OCI-LY3 (cell line): ENCODE measurements at regions not wholly inside any gene's neighbourhood (a gene's known extent, or its start where the extent isn't known, plus 50 kb on each side); places are given as distances from the start of the nearest gene placed in this dataset.
"Not testable (repeated sequence)": the region's sequence is repeated elsewhere in the genome, so short reads cannot be mapped to it uniquely, and the experiment has no call there.

Experiments
- H2AFZ ChIP-seq: fragments of 200-600, 300-600 bp; shearing (Covaris generic); 2 replicates; pipeline ENCODE4 v1.6.0; 2014; ENCODE audit warnings: antibody characterized with exemption, low read depth, low read length
- H3K27ac ChIP-seq: fragments of 200-600, 300-600 bp; sonication (generic); 2 replicates; pipeline ENCODE4 v1.5.1; 2014; ENCODE audit warnings: mild to moderate bottlenecking, low read length, moderate library complexity, mixed read lengths
- H3K27me3 ChIP-seq: fragments of 200-600, 300-600 bp; sonication (generic); 2 replicates; pipeline ENCODE4 v1.6.1; 2014; ENCODE audit warnings: low read depth, low read length, mixed read lengths
- H3K36me3 ChIP-seq: fragments of 200-600, 300-600 bp; sonication (generic); replicated peaks from 2 replicates; pipeline ENCODE3; 2014; ENCODE audit warnings: low read depth, low read length, mixed read lengths
- H3K4me1 ChIP-seq: fragments of 300-600, 200-600 bp; sonication (generic); 2 replicates; pipeline ENCODE4 v1.6.1; 2014; ENCODE audit warnings: low read length, mixed read lengths
- H3K4me2 ChIP-seq: fragments of 200-600, 300-600 bp; sonication (generic); 2 replicates; pipeline ENCODE4 v1.6.1; 2014; ENCODE audit warnings: low read length, mixed read lengths
- H3K4me3 ChIP-seq: fragments of 300-600, 200-600 bp; sonication (generic); 2 replicates; pipeline ENCODE4 v1.5.1; 2014; ENCODE audit warnings: antibody characterized with exemption, mild to moderate bottlenecking, low read length, moderate library complexity
- H3K79me2 ChIP-seq: fragments of 300-600, 200-600 bp; shearing (Covaris generic); 2 replicates; pipeline ENCODE4 v1.6.1; 2014; ENCODE audit warnings: mild to moderate bottlenecking, low read length, mixed read lengths
- H3K9ac ChIP-seq: fragments of 300-600, 200-600 bp; shearing (Covaris generic); 2 replicates; pipeline ENCODE4 v1.6.0; 2014; ENCODE audit warnings: mild to moderate bottlenecking, low read length, moderate library complexity
- H3K9me3 ChIP-seq: fragments of 200-600, 300-600 bp; shearing (Covaris generic); 2 replicates; pipeline ENCODE4 v1.6.1; 2014; ENCODE audit warnings: low read length, mixed read lengths; ENCODE audit not compliant: insufficient read depth
- H4K20me1 ChIP-seq: fragments of 200-600, 300-600 bp; sonication (generic); 2 replicates; pipeline ENCODE4 v1.6.1; 2016; ENCODE audit warnings: low read length, mixed read lengths; ENCODE audit not compliant: insufficient read depth
- EZH2phosphoT487 ChIP-seq: fragments of 200-600 bp; shearing (Covaris generic); IDR thresholded peaks from 2 replicates; pipeline ENCODE4 v1.6.1; 2018; ENCODE audit warnings: antibody characterized with exemption, mixed run types, low read depth
- TF ChIP-seq, protein P1 (sequence below): fragments of 200-600, 300-600 bp; sonication (generic); IDR thresholded peaks from 2 replicates; pipeline ENCODE4 v1.5.1; 2014; ENCODE audit warnings: antibody characterized with exemption, low read length, low read depth

DNA sequence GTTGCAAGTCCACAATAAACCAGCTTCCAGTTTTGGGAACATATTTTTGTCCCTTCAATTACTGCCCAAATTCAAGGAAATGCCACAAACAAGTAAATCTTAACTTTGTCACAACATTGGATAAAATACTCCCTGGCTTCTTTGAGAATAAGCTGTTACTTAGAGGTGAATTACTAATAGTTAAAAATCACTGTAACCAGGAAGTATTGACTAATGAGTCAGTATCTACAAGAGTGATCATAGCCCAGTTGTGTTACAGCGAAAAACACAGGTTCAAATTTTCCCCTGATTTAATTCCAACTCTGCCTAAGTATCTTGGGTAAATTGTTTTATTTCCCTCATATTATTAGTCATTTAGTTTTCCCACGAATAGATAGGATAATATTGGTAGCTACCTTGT is 291.2 kb upstream of the PPARGC1A start:
- no peaks in the 10 kb centered on the region for H3K79me2 ChIP-seq
- TF ChIP-seq EZH2phosphoT487: no peak
- TF ChIP-seq, protein P1, sequence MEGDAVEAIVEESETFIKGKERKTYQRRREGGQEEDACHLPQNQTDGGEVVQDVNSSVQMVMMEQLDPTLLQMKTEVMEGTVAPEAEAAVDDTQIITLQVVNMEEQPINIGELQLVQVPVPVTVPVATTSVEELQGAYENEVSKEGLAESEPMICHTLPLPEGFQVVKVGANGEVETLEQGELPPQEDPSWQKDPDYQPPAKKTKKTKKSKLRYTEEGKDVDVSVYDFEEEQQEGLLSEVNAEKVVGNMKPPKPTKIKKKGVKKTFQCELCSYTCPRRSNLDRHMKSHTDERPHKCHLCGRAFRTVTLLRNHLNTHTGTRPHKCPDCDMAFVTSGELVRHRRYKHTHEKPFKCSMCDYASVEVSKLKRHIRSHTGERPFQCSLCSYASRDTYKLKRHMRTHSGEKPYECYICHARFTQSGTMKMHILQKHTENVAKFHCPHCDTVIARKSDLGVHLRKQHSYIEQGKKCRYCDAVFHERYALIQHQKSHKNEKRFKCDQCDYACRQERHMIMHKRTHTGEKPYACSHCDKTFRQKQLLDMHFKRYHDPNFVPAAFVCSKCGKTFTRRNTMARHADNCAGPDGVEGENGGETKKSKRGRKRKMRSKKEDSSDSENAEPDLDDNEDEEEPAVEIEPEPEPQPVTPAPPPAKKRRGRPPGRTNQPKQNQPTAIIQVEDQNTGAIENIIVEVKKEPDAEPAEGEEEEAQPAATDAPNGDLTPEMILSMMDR: no peak
- no peak overlapping the region for H3K9ac ChIP-seq
- no peaks in the 10 kb centered on the region for H3K36me3 ChIP-seq
- H3K27ac ChIP-seq: no peak overlapping the region
- no peaks in the 10 kb centered on the region for H3K9me3 ChIP-seq
- no peaks in the 10 kb centered on the region for H3K4me1 ChIP-seq
- no peak overlapping the region for H3K4me3 ChIP-seq
- H3K27me3 ChIP-seq: peaks cover 6% of the 10 kb centered on the region; the same call in 1 of the 2 replicates
- no peaks in the 10 kb centered on the region for H4K20me1 ChIP-seq
- H2AFZ ChIP-seq: no peak overlapping the region
- H3K4me2 ChIP-seq: no peak overlapping the region

DNA sequence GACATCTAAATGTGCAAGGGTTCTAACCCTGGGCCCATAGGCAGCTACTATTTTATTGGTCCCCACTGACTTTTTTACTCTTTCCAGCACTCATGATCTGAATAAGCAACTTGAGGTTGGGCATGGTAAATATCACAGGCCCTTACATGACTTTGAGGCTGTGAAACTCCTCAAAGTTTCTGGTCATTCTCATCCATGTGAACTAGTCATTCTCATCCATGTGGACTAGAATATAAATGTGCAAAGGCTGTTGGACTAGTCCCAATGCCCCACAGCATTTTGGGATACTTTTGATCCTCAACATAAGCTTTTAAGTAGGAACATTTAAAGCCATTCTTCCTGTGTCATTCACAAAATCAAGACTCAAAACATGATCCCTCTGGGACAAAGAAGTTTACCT is 290.7 kb upstream of the PPARGC1A start:
- Histone ChIP-seq H3K4me1 (no peaks in the 10 kb centered on the region), H3K36me3 (no peaks in the 10 kb centered on the region), H3K4me2 (no peak overlapping the region), H3K9ac (no peak overlapping the region), H3K4me3 (no peak overlapping the region), H3K9me3 (no peaks in the 10 kb centered on the region), H3K79me2 (no peaks in the 10 kb centered on the region), H3K27me3 (peaks cover 6% of the 10 kb centered on the region; the same call in 1 of the 2 replicates), H4K20me1 (no peaks in the 10 kb centered on the region), H3K27ac (no peak overlapping the region), H2AFZ (no peak overlapping the region)
- TF ChIP-seq EZH2phosphoT487: no peak
- TF ChIP-seq, protein P1: no peak

DNA sequence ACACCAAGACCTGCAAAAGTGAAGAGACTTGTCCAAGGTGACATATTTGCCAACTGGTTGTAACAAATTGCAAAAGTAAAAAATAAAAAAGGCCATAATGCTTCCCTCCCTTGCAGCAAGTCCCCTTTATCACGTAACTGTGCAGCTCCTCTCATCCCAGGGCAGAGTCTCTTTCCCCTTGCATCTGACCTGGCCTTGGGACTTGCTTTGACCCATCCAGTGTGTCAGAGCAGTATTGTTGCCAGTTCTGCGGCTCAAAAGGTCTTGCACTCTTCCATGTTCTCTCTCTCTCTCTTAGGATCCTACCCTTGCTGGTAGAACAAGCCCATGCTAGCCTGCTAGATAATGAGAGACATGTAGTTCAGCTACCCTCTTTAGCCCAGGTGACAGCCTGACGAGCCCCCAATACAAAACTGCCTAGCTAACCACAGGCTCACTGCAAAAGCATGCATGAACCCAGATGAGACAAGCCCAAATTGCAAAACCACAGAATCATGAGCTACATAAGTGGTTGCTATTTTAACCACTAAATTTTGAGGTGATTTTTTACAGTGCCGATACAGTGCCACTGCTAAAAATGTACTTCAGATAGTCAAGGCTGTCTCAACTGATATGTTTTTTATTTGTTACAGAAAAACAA is 289.5 kb upstream of the PPARGC1A start:
- H3K36me3 ChIP-seq: no peaks in the 10 kb centered on the region
- H3K27ac ChIP-seq: no peak overlapping the region
- no peaks in the 10 kb centered on the region for H3K4me1 ChIP-seq
- no peak overlapping the region for H3K4me3 ChIP-seq
- TF ChIP-seq EZH2phosphoT487: no peak
- TF ChIP-seq, protein P1: no peak
- H4K20me1 ChIP-seq: no peaks in the 10 kb centered on the region
- no peak overlapping the region for H2AFZ ChIP-seq
- H3K27me3 ChIP-seq: peaks cover under 1% of the 10 kb centered on the region; the same call in 1 of the 2 replicates
- H3K4me2 ChIP-seq: no peak overlapping the region
- no peaks in the 10 kb centered on the region for H3K79me2 ChIP-seq
- H3K9me3 ChIP-seq: no peaks in the 10 kb centered on the region
- H3K9ac ChIP-seq: no peak overlapping the region

DNA sequence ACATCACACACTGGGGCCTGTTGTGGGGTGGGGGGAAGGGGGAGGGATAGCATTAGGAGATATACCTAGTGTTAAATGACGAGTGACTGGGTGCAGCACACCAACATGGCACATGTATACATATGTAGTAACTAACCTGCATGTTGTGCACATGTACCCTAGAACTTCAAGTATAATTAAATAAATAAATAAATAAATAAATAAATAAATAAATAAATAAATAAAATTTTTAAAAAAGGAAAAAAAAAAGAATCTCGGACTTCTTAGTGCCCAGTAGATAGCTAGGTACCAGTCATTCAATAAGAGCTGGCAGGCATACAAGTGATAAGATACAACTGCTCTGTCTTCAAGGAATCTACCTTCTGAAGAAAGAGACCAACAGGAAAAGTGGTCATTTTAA is 287.6 kb upstream of the PPARGC1A start:
- H2AFZ ChIP-seq, H3K4me2 ChIP-seq, H3K9me3 ChIP-seq, H4K20me1 ChIP-seq, H3K36me3 ChIP-seq, H3K4me3 ChIP-seq, H3K79me2 ChIP-seq, H3K9ac ChIP-seq, H3K4me1 ChIP-seq, H3K27ac ChIP-seq, H3K27me3 ChIP-seq: not testable (repeated sequence)

DNA sequence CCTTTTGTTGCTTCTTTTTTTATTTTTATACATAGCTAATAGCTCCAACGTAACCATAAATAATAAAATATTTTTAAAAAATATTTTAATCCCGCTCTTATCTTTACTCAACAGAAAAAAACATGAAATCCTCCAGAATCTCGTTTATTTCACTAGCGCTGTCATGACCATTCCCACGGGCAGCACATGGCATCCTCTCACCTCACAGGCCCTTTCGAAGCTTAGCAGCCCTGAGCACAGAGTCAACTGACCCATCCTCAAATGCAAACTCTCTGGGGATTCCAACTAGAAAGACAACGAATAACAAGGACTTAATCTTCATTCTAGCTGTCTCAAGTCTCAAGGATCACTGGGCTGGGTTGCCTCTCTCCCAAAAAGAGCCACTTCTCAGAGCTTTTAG is 285.9 kb upstream of the PPARGC1A start:
- H4K20me1 ChIP-seq: no peaks in the 10 kb centered on the region
- H2AFZ ChIP-seq: no peak overlapping the region
- no peaks in the 10 kb centered on the region for H3K79me2 ChIP-seq
- H3K36me3 ChIP-seq: no peaks in the 10 kb centered on the region
- H3K27ac ChIP-seq: no peak overlapping the region
- H3K4me1 ChIP-seq: no peaks in the 10 kb centered on the region
- no peaks in the 10 kb centered on the region for H3K9me3 ChIP-seq
- no peak for TF ChIP-seq EZH2phosphoT487
- TF ChIP-seq, protein P1: no peak
- H3K4me3 ChIP-seq: no peak overlapping the region
- no peaks in the 10 kb centered on the region for H3K27me3 ChIP-seq
- no peak overlapping the region for H3K9ac ChIP-seq
- no peak overlapping the region for H3K4me2 ChIP-seq
